ENCODE measurements at regions not wholly inside any gene's neighbourhood (a gene's known extent, or its start where the extent isn't known, plus 50 kb on each side); places are given as distances from the start of the nearest gene placed in this dataset.
A peak's percentile ranks its signal among the peaks of the same experiment; 100 is the strongest.
"Not testable (repeated sequence)": the region's sequence is repeated elsewhere in the genome, so short reads cannot be mapped to it uniquely, and the experiment has no call there.

DNA sequence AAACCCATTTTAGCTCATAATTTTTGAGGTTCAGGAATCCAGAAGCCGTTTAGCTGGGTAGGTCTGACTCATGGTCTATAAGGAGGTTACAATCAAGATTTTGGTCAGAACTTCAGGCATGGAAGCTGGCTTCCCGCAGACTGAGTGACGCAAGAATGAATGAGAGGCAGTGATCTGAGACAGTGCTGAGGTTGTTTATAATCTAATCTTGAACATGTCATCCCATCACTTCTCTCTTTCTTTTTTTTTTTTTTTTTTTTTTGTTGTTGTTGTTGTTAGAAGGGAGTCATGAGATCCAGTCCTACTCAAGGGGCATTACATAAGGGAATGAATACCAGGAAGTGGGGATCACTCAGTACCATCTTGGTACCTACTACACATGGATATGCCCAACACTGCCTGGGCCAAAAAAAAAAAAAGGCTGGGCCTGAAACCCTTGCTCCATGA lies 217.4 kb downstream of the DLEU7 start:
- TF ChIP-seq, protein P1, sequence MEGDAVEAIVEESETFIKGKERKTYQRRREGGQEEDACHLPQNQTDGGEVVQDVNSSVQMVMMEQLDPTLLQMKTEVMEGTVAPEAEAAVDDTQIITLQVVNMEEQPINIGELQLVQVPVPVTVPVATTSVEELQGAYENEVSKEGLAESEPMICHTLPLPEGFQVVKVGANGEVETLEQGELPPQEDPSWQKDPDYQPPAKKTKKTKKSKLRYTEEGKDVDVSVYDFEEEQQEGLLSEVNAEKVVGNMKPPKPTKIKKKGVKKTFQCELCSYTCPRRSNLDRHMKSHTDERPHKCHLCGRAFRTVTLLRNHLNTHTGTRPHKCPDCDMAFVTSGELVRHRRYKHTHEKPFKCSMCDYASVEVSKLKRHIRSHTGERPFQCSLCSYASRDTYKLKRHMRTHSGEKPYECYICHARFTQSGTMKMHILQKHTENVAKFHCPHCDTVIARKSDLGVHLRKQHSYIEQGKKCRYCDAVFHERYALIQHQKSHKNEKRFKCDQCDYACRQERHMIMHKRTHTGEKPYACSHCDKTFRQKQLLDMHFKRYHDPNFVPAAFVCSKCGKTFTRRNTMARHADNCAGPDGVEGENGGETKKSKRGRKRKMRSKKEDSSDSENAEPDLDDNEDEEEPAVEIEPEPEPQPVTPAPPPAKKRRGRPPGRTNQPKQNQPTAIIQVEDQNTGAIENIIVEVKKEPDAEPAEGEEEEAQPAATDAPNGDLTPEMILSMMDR (IDR thresholded peaks at IDR 0.05; ENCODE audit: insufficient read depth, low read depth, low read length) = no peak
- Histone ChIP-seq H3K27me3 (ENCODE audit: control insufficient read depth, insufficient read depth, low read length) (no peaks in the 10 kb centered on the region), H3K36me3 (ENCODE audit: control insufficient read depth, insufficient read depth, low read length) (no peaks in the 10 kb centered on the region), H3K4me3 (ENCODE audit: low read depth, low read length) (no peak overlapping the region)
- DNase-seq (ENCODE audit: low read depth) = peak; percentile 65
- ChIA-PET CTCF (no interaction called here), POLR2A (interaction anchor here (0.7 kb wide), 1 partner anchor 25 kb away, joined by 3 read pairs; no protein-coding TSS in a partner anchor)

DNA sequence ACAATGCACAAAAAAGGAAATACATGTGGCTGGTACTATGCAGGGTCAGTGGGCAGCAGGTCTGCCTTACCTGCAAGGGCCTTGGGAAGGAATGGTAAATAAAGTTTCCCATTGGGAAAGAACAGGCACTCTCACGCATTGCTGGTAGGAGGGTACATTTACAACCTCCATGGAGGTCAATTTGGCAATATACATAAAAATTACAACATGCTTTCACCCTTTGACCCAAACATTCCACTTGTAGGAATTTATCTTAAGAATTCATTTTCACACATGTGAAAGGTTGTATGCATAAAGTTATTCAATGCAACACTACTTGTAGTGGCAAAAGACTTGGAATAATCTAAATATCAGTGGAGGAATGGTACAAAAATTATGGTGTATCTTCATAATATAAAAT lies 216.4 kb downstream of the DLEU7 start:
- Histone ChIP-seq H3K27me3 (ENCODE audit: control insufficient read depth, insufficient read depth, low read length) (no peaks in the 10 kb centered on the region), H3K36me3 (ENCODE audit: control insufficient read depth, insufficient read depth, low read length) (no peaks in the 10 kb centered on the region), H3K4me3 (ENCODE audit: low read depth, low read length) (no peak overlapping the region)
- CTCF ChIA-PET = no interaction called here
- POLR2A ChIA-PET = interaction anchor here (0.5 kb wide), 1 partner anchor 402 kb away, joined by 3 read pairs; no protein-coding TSS in a partner anchor
- no peak for DNase-seq (ENCODE audit: low read depth)
- TF ChIP-seq, protein P1 (IDR thresholded peaks at IDR 0.05; ENCODE audit: insufficient read depth, low read depth, low read length) = no peak

DNA sequence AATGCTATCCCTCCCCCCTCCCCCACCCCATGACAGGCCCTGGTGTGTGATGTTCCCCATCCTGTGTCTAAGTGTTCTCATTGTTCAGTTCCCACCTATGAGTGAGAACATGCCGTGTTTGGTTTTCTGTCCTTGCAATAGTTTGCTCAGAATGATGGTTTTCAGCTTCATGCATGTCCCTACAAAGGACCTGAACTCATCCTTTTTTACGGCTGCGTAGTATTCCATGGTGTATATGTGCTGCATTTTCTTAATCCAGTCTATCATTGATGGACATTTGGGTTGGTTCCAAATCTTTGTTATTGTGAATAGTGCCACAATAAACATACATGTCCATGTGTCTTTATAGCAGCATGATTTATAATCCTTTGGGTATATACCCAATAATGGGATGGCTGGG lies 215.0 kb downstream of the DLEU7 start:
- H3K4me3 ChIP-seq (ENCODE audit: low read depth, low read length); H3K36me3 ChIP-seq (ENCODE audit: control insufficient read depth, insufficient read depth, low read length); CTCF ChIA-PET; DNase-seq (ENCODE audit: low read depth); POLR2A ChIA-PET; H3K27me3 ChIP-seq (ENCODE audit: control insufficient read depth, insufficient read depth, low read length): not testable (repeated sequence)

DNA sequence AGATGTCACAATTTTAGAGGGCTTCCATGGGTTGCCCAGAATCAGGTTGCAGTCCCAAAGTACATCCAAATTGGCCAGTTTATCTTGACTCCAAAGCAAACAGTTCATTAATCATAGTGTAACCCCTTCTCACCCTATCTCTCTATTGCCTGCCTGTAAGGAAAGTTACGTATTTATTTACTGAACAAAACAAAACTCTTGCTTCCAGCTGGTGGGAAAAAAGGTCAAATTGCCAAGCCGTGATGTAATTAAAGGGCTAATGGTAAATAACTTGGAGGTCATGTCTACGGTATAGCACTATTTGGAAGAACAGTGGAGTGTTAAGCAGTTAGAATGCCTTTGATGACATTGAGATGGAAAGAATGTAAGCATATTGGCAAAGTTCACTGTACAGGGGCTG lies 214.0 kb downstream of the DLEU7 start:
- Histone ChIP-seq H3K36me3 (ENCODE audit: control insufficient read depth, insufficient read depth, low read length) (no peaks in the 10 kb centered on the region), H3K27me3 (ENCODE audit: control insufficient read depth, insufficient read depth, low read length) (no peaks in the 10 kb centered on the region; the same call in 1 of the 2 replicates), H3K4me3 (ENCODE audit: low read depth, low read length) (no peak overlapping the region)
- DNase-seq (ENCODE audit: low read depth) = no peak
- POLR2A ChIA-PET = no interaction called here
- TF ChIP-seq, protein P1 (IDR thresholded peaks at IDR 0.05; ENCODE audit: insufficient read depth, low read depth, low read length) = no peak
- CTCF ChIA-PET = no interaction called here

DNA sequence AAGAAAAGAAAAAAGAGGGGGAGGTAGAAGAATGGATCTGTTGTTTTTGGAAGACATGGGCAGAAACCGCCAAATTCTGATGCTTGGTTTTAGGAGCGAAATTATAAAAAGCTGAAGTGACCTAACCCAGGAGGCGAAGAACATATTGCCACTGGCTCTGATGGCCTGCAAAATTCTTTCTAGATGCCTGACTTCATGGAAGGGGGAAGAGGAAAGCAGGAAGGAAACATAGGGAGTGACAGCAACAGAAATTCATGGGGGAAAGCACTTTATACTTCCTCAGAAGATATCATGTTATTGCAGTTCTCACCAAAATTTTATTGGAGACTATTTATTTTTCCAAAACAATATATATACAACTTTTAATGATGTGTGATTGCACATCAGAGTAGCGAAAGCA lies 213.5 kb downstream of the DLEU7 start:
- ChIA-PET CTCF (no interaction called here), POLR2A (no interaction called here)
- H3K36me3 ChIP-seq (ENCODE audit: control insufficient read depth, insufficient read depth, low read length) = no peaks in the 10 kb centered on the region
- no peaks in the 10 kb centered on the region; the same call in 1 of the 2 replicates for H3K27me3 ChIP-seq (ENCODE audit: control insufficient read depth, insufficient read depth, low read length)
- no peak overlapping the region for H3K4me3 ChIP-seq (ENCODE audit: low read depth, low read length)
- DNase-seq (ENCODE audit: low read depth) = no peak
- TF ChIP-seq, protein P1 (IDR thresholded peaks at IDR 0.05; ENCODE audit: insufficient read depth, low read depth, low read length) = no peak

DNA sequence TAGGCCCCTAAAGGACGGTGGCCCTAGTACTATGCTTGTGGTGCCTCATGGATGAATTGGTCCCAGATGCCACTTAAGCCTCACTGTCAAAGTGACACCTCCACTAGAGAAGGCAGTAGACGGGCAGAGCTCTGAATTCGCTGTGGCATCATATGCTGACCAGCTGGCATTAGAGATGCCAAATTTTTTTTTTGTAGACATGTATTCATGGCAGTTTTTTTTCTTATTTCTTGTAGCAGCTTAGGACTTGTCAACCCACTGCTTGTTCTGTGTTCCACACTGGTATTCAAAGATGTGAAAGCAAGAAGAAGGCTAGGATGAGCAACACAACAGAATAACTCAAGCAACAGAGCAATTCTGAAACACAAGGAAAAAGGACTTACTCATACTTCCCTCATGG lies 212.5 kb downstream of the DLEU7 start:
- Histone ChIP-seq H3K36me3 (ENCODE audit: control insufficient read depth, insufficient read depth, low read length) (no peaks in the 10 kb centered on the region), H3K27me3 (ENCODE audit: control insufficient read depth, insufficient read depth, low read length) (no peaks in the 10 kb centered on the region; the same call in 1 of the 2 replicates), H3K4me3 (ENCODE audit: low read depth, low read length) (no peak overlapping the region)
- TF ChIP-seq, protein P1 (IDR thresholded peaks at IDR 0.05; ENCODE audit: insufficient read depth, low read depth, low read length) = no peak
- CTCF ChIA-PET = no interaction called here
- POLR2A ChIA-PET = no interaction called here
- DNase-seq (ENCODE audit: low read depth) = no peak

Data from BJ (cell line).